ENCODE measurements at regions not wholly inside any gene's neighbourhood (a gene's known extent, or its start where the extent isn't known, plus 50 kb on each side); places are given as distances from the start of the nearest gene placed in this dataset.

DNA sequence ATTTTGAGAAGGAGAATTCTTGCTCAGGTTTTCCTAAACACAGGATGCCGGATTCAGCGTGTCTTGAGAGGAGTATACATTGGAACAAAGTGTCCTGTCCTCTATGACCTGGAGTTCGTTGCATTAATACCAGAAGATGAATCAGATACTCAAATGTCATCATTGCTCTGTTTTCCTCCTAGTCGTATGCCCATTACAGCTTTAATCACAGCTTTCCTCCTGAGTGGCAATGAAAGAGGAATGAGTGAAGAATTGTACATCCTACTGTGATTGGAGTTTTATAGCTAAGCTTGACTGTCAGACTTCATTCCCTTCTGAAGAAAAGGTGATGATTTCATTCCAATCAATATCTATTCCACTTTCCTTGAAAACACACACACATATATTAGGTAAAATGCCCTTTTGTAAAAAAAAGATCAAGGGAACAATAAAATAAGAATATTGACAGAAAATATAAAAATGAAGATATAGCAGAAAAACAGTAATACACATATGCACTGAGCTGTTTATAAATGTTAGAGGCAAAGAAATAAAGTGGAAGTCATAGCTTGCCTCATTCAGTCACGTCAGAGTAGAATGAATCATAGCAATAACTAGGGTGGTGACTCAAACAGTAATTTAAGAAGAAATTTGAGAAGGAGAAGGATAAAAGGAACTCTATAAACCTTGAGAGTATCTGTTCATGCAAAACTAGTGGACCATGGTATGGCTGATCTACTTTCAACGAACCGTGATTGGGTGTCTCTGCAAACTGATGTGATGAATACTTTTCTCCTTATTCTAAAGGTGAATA lies 501.5 kb downstream of the SUCLA2 start:
- no peak overlapping the region for H3K4me3 Mint-ChIP-seq

DNA sequence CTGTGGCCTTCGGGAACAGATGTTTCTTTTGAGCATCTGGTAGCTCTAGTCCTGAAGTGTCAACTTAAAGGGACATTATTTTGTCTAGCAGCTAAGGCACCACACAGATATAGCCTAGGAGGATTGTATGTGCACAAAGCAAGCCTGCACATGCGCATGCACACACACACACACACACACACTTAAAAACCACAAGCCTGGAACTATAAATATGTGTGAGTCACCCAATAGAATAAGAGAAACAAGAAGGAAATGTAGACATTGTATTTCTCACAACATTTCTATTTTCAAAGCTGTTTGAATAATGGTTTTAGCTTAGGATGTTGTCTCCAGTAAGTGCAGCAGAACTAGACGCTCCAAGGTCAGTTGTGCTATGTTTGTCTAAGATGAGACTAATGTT lies 516.5 kb downstream of the SUCLA2 start:
- Mint-ChIP-seq H3K27me3 (peaks cover 1% of the 10 kb centered on the region), H3K4me3 (no peak overlapping the region), H3K36me3 (no peaks in the 10 kb centered on the region), H3K4me1 (no peaks in the 10 kb centered on the region), H3K9me3 (peaks cover 4% of the 10 kb centered on the region), H3K27ac (no peak overlapping the region)

More for the DNA sequence above, 501.5 kb downstream of the SUCLA2 start:
- Mint-ChIP-seq H3K36me3 (no peaks in the 10 kb centered on the region), H3K4me1 (no peaks in the 10 kb centered on the region), H3K27me3 (peaks cover 2% of the 10 kb centered on the region), H3K9me3 (no peaks in the 10 kb centered on the region), H3K27ac (no peak overlapping the region)

DNA sequence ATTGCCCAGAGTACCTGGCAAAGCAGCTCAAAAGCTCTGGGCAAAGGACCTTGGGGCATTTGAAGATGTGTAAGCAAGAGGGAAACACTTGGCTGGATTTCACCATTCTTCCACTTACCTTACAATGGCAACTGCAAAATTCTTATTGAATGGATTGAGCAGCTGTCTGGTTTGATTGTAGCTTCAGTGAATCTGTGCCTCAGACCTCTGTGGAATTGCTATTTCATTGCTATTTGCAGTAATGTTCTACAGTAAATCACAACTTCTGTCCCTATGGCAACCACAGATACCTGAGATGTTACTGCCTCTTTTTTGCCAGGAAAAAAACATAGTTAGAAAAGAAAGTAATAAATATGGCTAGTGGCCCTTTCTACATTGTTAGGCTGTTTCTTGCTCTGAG lies 519.5 kb downstream of the SUCLA2 start:
- Mint-ChIP-seq H3K4me3 (no peak overlapping the region), H3K27ac (no peak overlapping the region)

DNA sequence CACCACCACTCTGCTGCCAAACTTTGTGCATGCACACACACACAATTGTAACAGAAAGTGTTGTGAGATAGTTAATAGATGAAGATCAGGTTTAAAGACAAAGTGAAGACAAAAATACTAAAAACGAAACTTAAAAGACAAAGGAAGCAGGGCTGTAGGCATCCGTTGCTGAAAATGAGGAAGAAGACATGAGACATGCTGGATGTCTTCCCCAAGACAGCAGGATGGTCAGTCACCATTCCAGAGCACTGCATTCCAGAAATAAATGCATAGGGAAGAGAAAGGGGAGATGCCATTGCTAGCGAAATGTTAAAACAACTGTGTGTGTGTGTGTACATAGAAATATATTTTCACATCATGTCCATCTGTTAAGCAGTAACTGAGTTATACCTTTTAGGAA lies 520.1 kb downstream of the SUCLA2 start:
- H3K27ac Mint-ChIP-seq: no peak overlapping the region
- no peak overlapping the region for H3K4me3 Mint-ChIP-seq
- H3K27me3 Mint-ChIP-seq: no peaks in the 10 kb centered on the region
- H3K9me3 Mint-ChIP-seq: peaks cover 18% of the 10 kb centered on the region
- no peaks in the 10 kb centered on the region for H3K36me3 Mint-ChIP-seq
- H3K4me1 Mint-ChIP-seq: no peaks in the 10 kb centered on the region

More for the DNA sequence above, 519.5 kb downstream of the SUCLA2 start:
- H3K36me3 Mint-ChIP-seq: no peaks in the 10 kb centered on the region
- no peaks in the 10 kb centered on the region for H3K4me1 Mint-ChIP-seq
- H3K9me3 Mint-ChIP-seq: peaks cover 18% of the 10 kb centered on the region
- H3K27me3 Mint-ChIP-seq: no peaks in the 10 kb centered on the region

DNA sequence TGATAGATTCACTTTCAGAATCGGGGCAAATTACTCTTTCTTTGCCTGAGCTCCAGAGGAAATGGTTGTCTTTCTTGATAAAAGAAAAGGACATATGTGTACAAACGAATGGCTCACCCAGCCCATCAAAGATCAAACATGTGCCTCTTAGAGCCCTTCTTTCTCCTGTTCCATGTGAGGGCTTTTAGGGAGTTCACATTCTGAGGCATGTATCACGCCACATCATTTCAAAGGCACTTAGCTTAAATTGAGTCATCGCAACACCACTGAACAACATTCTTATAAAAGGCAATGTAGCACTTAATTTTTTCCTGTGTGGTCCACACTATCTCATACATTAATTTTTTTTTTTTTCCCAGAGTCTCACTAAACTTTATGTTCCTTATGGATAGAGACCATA lies 521.0 kb downstream of the SUCLA2 start:
- H3K4me1 Mint-ChIP-seq: no peaks in the 10 kb centered on the region
- no peaks in the 10 kb centered on the region for H3K27me3 Mint-ChIP-seq
- no peak overlapping the region for H3K4me3 Mint-ChIP-seq
- no peak overlapping the region for H3K27ac Mint-ChIP-seq
- H3K9me3 Mint-ChIP-seq: peaks cover 18% of the 10 kb centered on the region
- no peaks in the 10 kb centered on the region for H3K36me3 Mint-ChIP-seq

DNA sequence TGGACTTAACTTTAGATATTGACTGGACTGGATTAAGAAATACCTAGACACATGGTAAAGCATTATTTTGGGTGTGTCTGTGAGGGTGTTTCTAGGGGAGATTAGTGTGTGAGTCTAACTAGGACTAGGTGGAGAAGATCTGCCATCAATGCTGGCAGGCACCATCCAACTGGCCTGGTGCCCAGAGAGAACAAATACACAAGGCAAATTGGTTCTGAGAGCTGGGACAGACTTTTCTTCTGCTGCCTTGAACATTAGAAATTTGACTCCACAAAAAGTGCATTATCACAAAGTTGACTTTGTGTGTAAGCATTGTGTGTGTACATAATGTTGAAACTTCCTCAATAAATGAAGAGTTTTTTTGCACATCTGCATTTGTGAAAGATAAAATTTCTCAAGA lies 522.1 kb downstream of the SUCLA2 start:
- no peak overlapping the region for H3K4me3 Mint-ChIP-seq
- H3K4me1 Mint-ChIP-seq: no peaks in the 10 kb centered on the region
- H3K36me3 Mint-ChIP-seq: no peaks in the 10 kb centered on the region
- H3K27ac Mint-ChIP-seq: no peak overlapping the region
- H3K27me3 Mint-ChIP-seq: no peaks in the 10 kb centered on the region
- H3K9me3 Mint-ChIP-seq: peaks cover 18% of the 10 kb centered on the region

DNA sequence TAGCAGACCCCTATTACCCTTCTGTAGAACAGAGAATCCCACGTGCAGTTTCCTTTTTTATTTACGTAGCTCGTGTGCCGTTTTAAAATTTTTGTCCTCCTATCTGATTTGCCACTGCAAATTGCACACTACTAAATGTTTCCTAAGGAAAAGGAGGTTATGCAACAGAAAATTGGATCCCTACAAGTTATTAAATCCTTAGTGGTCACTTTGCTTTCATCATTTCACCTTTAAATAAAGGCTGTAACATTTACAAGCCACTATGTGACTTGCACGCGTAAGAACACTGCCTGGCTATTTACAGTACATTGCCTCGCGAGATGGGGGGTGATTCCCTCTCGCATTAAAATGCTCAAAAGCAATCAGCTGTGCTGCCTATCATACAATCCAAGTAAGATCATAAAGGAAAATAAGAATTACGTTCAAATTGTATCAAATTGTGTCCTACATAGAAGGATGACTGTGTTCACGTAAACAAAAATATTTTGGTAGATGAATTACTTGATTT lies 525.6 kb downstream of the SUCLA2 start:
- H3K4me1 Mint-ChIP-seq: no peaks in the 10 kb centered on the region
- H3K4me3 Mint-ChIP-seq: no peak overlapping the region
- H3K27me3 Mint-ChIP-seq: no peaks in the 10 kb centered on the region
- H3K36me3 Mint-ChIP-seq: no peaks in the 10 kb centered on the region
- no peak overlapping the region for H3K27ac Mint-ChIP-seq
- H3K9me3 Mint-ChIP-seq: peaks cover 14% of the 10 kb centered on the region

DNA sequence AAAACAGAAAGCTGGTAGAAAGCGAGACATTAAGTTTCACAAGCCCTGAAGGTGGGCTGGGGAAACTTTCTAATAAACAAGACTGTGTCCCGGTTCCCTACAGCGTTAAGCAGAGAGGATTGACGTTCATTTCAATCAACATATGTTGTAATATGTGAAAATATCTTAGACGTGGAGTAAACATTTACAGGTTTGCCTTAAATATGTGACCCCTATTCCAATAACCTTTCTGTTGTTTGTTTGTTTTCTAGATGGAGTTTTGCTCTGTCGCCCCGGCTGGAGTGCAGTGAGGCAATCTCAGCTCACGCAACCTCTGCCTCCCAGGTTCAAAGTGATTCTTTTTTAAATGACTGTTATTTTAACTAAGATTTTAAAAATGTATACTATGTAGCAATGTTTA lies 526.2 kb downstream of the SUCLA2 start:
- H3K36me3 Mint-ChIP-seq: no peaks in the 10 kb centered on the region
- no peak overlapping the region for H3K4me3 Mint-ChIP-seq
- no peaks in the 10 kb centered on the region for H3K4me1 Mint-ChIP-seq
- H3K27ac Mint-ChIP-seq: no peak overlapping the region
- H3K27me3 Mint-ChIP-seq: no peaks in the 10 kb centered on the region
- peaks cover 14% of the 10 kb centered on the region for H3K9me3 Mint-ChIP-seq

DNA sequence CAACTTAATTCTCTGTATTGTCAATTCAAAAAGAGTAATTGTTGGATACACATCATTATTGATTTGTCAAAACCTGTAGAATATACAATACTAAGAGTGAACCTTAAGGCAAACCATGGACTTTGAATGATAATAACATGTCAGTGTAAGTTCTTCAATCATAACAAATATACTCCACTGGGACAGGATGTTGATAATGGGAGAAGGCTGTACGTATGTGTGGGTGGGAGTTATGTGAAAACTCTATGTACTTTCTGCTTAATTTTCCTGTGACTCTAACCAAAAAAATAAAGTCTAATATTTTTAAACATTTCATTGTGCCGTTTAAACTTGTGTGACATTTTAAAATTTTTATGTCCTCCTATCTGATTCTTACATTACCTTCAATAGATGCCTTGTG lies 526.7 kb downstream of the SUCLA2 start:
- H3K4me1 Mint-ChIP-seq: no peaks in the 10 kb centered on the region
- H3K4me3 Mint-ChIP-seq: no peak overlapping the region
- no peaks in the 10 kb centered on the region for H3K27me3 Mint-ChIP-seq
- H3K27ac Mint-ChIP-seq: no peak overlapping the region
- H3K9me3 Mint-ChIP-seq: peaks cover 14% of the 10 kb centered on the region
- H3K36me3 Mint-ChIP-seq: no peaks in the 10 kb centered on the region

DNA sequence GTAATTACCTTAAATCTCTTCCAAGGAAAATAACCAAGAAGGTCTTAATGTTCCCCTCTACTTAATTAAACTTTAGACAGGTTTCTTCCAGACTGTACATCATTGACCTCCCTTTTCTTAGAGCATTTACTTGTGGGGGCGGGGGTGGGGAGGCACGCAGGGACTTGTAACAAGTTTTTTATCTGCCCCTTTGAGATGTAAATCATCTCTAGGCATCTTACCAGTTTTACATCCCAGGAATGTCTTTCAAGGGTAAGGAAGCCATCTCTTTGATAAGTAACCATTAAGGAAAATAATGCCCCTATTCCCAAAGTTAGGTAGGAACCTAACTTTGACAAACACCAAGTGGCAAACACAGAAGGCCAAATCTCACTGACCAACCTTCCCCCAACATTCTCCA lies 528.6 kb downstream of the SUCLA2 start:
- no peaks in the 10 kb centered on the region for H3K27me3 Mint-ChIP-seq
- H3K9me3 Mint-ChIP-seq: peaks cover 9% of the 10 kb centered on the region
- H3K36me3 Mint-ChIP-seq: no peaks in the 10 kb centered on the region
- H3K27ac Mint-ChIP-seq: no peak overlapping the region
- no peak overlapping the region for H3K4me3 Mint-ChIP-seq
- H3K4me1 Mint-ChIP-seq: no peaks in the 10 kb centered on the region

DNA sequence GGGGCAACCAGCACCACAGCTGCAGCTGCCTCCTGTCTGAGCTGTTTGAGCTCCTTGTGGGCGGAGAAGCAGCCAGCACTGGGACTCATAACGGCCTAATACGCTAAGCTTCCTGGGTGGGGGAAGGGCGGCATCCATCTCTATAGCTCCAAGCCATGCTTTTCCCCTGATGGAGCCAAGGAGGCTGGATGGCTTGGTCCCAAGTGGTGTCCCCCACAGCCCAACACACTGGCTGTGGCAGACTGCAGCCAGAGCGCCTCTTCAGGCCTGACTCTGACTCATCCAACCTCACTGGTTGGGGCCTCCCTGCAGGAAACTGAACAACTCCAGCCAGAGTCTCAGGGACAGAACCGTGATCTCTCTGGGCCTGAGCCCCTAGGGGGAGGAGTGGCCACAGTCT lies 537.3 kb downstream of the SUCLA2 start:
- Mint-ChIP-seq H3K4me1 (no peaks in the 10 kb centered on the region), H3K36me3 (no peaks in the 10 kb centered on the region), H3K4me3 (no peak overlapping the region), H3K27me3 (peaks cover 6% of the 10 kb centered on the region), H3K27ac (no peak overlapping the region), H3K9me3 (peaks cover 21% of the 10 kb centered on the region)

DNA sequence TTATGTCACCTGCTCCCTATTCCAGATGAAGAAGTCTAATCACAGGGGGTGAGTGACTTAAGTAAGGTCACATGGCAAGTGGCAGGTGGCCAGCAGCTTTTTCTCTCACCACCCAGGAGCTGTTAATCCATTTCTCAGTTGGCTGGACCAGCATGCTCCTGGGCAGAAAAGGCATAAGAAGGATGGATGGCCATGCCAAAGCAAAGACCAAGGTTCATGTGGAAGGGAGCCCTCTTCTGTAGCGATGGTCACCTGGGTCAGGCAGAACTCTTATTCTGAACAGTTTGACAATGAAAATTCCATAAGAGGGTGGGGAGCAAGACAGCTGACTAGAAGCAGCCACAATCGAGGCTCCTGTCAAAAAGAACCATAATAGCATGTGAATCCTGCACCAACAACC lies 538.1 kb downstream of the SUCLA2 start:
- peaks cover 8% of the 10 kb centered on the region for H3K27me3 Mint-ChIP-seq
- no peaks in the 10 kb centered on the region for H3K36me3 Mint-ChIP-seq
- peaks cover 21% of the 10 kb centered on the region for H3K9me3 Mint-ChIP-seq
- H3K27ac Mint-ChIP-seq: no peak overlapping the region
- no peaks in the 10 kb centered on the region for H3K4me1 Mint-ChIP-seq
- no peak overlapping the region for H3K4me3 Mint-ChIP-seq

DNA sequence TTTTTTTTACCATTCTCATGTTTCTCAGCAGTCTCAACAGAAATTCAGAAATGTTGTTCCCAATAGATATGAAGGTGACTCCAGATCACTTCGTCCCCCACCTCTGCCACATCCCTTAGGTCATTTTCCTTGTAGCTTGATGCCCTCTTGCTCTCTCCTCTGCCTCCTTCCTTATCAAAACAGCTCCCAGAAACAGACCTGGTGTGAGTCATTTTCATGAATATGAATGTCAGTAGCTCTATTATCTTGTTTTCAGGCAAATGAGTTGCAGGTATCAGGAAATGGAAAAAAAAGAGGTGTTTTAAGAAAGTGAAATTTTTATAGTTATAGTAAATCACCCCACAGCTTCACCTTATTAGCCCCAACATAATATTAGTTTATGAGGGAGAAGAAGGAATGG lies 539.3 kb downstream of the SUCLA2 start:
- Mint-ChIP-seq H3K27ac (no peak overlapping the region), H3K4me3 (no peak overlapping the region), H3K9me3 (peaks cover 14% of the 10 kb centered on the region), H3K36me3 (no peaks in the 10 kb centered on the region), H3K27me3 (peaks cover 8% of the 10 kb centered on the region), H3K4me1 (no peaks in the 10 kb centered on the region)

DNA sequence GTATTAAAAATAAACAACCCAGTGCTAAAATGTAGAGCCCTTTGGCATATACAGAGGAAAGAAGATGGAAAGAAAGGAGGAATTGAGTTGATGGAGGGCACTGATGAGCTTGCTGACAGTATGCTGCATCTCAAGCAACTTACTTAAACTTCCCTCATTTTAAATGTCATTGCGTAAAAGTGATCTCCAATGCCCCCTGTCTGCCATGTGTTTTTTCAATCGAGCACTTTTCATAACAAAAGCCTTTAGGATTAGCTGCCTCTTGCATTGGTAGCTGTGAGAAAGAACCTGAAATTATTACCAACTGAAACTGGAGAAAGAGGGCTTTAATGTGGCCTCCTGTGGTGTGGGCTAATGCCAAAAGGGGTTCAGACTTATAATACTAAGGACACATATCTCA lies 541.6 kb downstream of the SUCLA2 start:
- Mint-ChIP-seq H3K4me3 (no peak overlapping the region), H3K36me3 (no peaks in the 10 kb centered on the region), H3K27me3 (peaks cover 8% of the 10 kb centered on the region), H3K27ac (no peak overlapping the region), H3K9me3 (peaks cover 4% of the 10 kb centered on the region), H3K4me1 (no peaks in the 10 kb centered on the region)

DNA sequence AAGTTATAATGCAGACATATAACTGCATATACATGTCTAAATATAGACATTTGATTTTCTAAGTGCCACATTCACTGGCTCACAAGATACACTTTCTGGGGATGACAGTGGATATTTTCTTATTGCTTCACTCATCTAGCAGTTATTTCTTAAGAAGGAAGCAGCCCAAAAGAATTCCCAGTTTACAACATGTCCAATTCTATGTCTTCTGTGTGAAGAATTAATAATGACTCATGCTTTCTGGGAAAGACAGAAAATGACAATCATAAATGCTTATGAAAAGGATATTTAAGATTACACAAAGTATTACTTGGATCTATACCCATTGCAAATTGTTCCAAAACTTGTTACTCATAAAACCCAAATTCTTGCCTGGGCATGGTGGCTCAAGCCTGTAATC lies 543.4 kb downstream of the SUCLA2 start:
- no peak overlapping the region for H3K4me3 Mint-ChIP-seq
- no peaks in the 10 kb centered on the region for H3K4me1 Mint-ChIP-seq
- H3K27me3 Mint-ChIP-seq: peaks cover 8% of the 10 kb centered on the region
- no peak overlapping the region for H3K27ac Mint-ChIP-seq
- no peaks in the 10 kb centered on the region for H3K36me3 Mint-ChIP-seq
- no peaks in the 10 kb centered on the region for H3K9me3 Mint-ChIP-seq

DNA sequence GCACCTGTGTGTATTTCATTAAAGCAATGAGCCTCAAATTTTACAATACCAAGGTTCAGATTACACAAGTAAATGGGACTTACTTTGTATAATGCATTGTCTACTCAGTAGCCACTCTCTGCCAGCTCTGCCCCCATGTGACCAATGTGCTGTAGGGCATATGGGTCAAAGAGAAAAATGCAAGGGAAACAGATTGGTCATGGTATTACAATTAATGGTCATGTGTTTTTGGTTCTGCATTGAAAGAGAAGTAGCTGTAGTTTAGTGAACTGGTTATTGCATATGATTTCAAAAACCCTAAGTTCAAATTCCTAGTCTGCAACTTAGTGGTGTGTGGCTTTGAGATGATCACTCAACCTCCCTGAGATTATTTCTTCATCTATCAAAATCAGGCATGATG lies 545.4 kb downstream of the SUCLA2 start:
- H3K4me3 Mint-ChIP-seq: no peak overlapping the region
- H3K27me3 Mint-ChIP-seq: peaks cover 5% of the 10 kb centered on the region
- H3K4me1 Mint-ChIP-seq: no peaks in the 10 kb centered on the region
- H3K36me3 Mint-ChIP-seq: no peaks in the 10 kb centered on the region
- no peaks in the 10 kb centered on the region for H3K9me3 Mint-ChIP-seq
- H3K27ac Mint-ChIP-seq: no peak overlapping the region

DNA sequence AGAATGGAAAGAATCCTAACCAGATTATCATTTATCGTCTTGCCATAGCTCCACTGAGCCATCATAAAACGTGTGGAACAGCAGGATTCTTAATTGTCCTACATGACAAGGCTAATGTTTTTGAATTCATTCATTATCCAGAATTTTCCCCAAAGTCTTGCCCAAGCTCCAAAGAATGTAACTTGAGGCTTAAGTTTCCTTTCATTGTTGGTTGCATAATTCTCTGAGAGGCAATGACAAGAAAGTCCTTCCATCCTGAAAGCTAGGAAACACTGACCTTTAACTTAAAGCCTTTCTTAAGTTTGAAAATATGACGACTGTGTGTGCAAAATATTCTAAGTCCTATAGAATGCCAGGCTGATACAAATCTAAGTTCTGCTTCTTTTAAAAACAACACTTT lies 546.1 kb downstream of the SUCLA2 start:
- Mint-ChIP-seq H3K9me3 (no peaks in the 10 kb centered on the region), H3K4me1 (no peaks in the 10 kb centered on the region), H3K27ac (no peak overlapping the region), H3K4me3 (no peak overlapping the region), H3K36me3 (no peaks in the 10 kb centered on the region), H3K27me3 (peaks cover 2% of the 10 kb centered on the region)
